Panc1 (cell line): ENCODE measurements at regions not wholly inside any gene's neighbourhood (a gene's known extent, or its start where the extent isn't known, plus 50 kb on each side); places are given as distances from the start of the nearest gene placed in this dataset.
"Not testable (repeated sequence)": the region's sequence is repeated elsewhere in the genome, so short reads cannot be mapped to it uniquely, and the experiment has no call there.

Source experiments
- ATAC-seq: fragments of 200-7000 bp; cut with Tn5 transposase; 2 replicates; pipeline ENCODE4 v1.9.1; 2020; ENCODE audit warnings: mild to moderate bottlenecking, moderate library complexity
- BruUV-seq: library from RNA; stranded (reverse); fragments of 400-500 nt; replicated peaks from 2 replicates; lab custom pipeline; 2021; lab: Mats Ljungman, UMichigan
- CTCF ChIA-PET: fragments of 300-600 bp; sonication (Branson Sonifier 250); formaldehyde crosslinking; loops from one replicate; lab custom pipeline; 2022; ENCODE audit warnings: antibody characterized with exemption; lab: Charles Lee
- POLR2A ChIA-PET: fragments of 300-600 bp; sonication (Branson Sonifier 250); formaldehyde crosslinking; loops from one replicate; lab custom pipeline; 2022; ENCODE audit warnings: antibody characterized with exemption; lab: Charles Lee
- DNase-seq: peaks from one replicate; pipeline ENCODE4 v3.0.0-alpha.2; 2010; ENCODE audit warnings: low read depth, low spot score
- H3K27ac ChIP-seq: 2 replicates; pipeline ENCODE4 v1.5.1; 2011; ENCODE audit warnings: mild to moderate bottlenecking, low read length, inconsistent platforms
- H3K27me3 ChIP-seq: fragments of 200-500 bp; sonication (Bioruptor generic); 2 replicates; pipeline ENCODE4 v1.6.0; 2014; ENCODE audit warnings: low read length, inconsistent platforms; ENCODE audit not compliant: control insufficient read depth, insufficient read depth
- H3K36me3 ChIP-seq: fragments of 200-500 bp; sonication (Bioruptor generic); 2 replicates; pipeline ENCODE4 v1.5.1; 2014; ENCODE audit warnings: inconsistent platforms, mild to moderate bottlenecking, low read length, moderate library complexity; ENCODE audit not compliant: control insufficient read depth, insufficient read depth
- H3K4me1 ChIP-seq: 2 replicates; pipeline ENCODE4 v1.5.1; 2011; ENCODE audit warnings: inconsistent platforms, mild to moderate bottlenecking, low read length, moderate library complexity; ENCODE audit not compliant: control insufficient read depth, insufficient read depth
- H3K4me3 ChIP-seq, 2 experiments: 2 replicates each; pipeline ENCODE4 v1.5.1; 2011 to 2012; ENCODE audit warnings: low read depth in 2 of 2, low read length in 2 of 2, mild to moderate bottlenecking in 2 of 2, inconsistent platforms in 1 of 2, moderate library complexity in 1 of 2
- H3K9me3 ChIP-seq: fragments of 200-500 bp; sonication (Bioruptor generic); 2 replicates; pipeline ENCODE4 v1.5.1; 2014; ENCODE audit warnings: low read depth, mild to moderate bottlenecking, inconsistent platforms, low read length, moderate library complexity; ENCODE audit not compliant: control insufficient read depth, insufficient read depth
- CTCF ChIP-seq: fragments of 450-650 bp; IDR thresholded peaks from 2 replicates; pipeline ENCODE4 v1.5.1; 2017; ENCODE audit warnings: mild to moderate bottlenecking
- SIN3A ChIP-seq: IDR thresholded peaks from 2 replicates; pipeline ENCODE4 v1.6.1; 2012; ENCODE audit warnings: low read depth, mild to moderate bottlenecking, low read length, moderate library complexity, borderline replicate concordance; ENCODE audit not compliant: insufficient read depth
- TCF7L2 ChIP-seq: IDR thresholded peaks from 2 replicates; pipeline ENCODE4 v1.6.1; 2011; ENCODE audit warnings: mild to moderate bottlenecking, low read depth, low read length, inconsistent platforms
- in situ Hi-C: cut with HindIII; loops from 2 replicates; pipeline ENCODE4 v1.10.0; 2016; ENCODE audit warnings: low sequenced_read_pairs, low pct_unique_long_range_greater_than_20kb
- intact Hi-C: fragments of 100-400 bp; cut with micrococcal nuclease; formaldehyde crosslinking; loops from one replicate; pipeline ENCODE4 v1.10.0; 2022; ENCODE audit not compliant: unreplicated experiment

- Histone ChIP-seq H3K4me1 (no peaks in the 10 kb centered on the region), H3K9me3 (no peaks in the 10 kb centered on the region), H3K36me3 (no peaks in the 10 kb centered on the region), H3K27ac (no peak overlapping the region), H3K4me3 (no peak overlapping the region), H3K27me3 (no peaks in the 10 kb centered on the region)
- ChIA-PET CTCF (no interaction called here), POLR2A (no interaction called here)
- TF ChIP-seq TCF7L2: no peak
- TF ChIP-seq SIN3A: no peak
- TF ChIP-seq CTCF: no peak
- no TSS peak for BruUV-seq
- intact Hi-C loops (no loop called here), in situ Hi-C loops (no loop called here)
- DNase-seq (no peak), ATAC-seq (no peak)
Observed at GRCh38 chr12:131290255-131290959, 336.7 kb downstream of the ADGRD1 start.

GRCh38 chr12:131293071-131294015 is 339.6 kb downstream of the ADGRD1 start:
- CTCF ChIA-PET, POLR2A ChIA-PET: not testable (repeated sequence)

GRCh38 chr12:131294716-131295115 is 341.0 kb downstream of the ADGRD1 start:
- H3K36me3 ChIP-seq, H3K27ac ChIP-seq, intact Hi-C loops, POLR2A ChIA-PET, CTCF ChIA-PET, in situ Hi-C loops, H3K9me3 ChIP-seq, BruUV-seq, DNase-seq, ATAC-seq, H3K4me1 ChIP-seq, H3K27me3 ChIP-seq, H3K4me3 ChIP-seq: not testable (repeated sequence)

More at GRCh38 chr12:131293071-131294015, 339.6 kb downstream of the ADGRD1 start:
- H3K36me3 ChIP-seq, H3K27ac ChIP-seq, in situ Hi-C loops, H3K9me3 ChIP-seq, intact Hi-C loops, H3K27me3 ChIP-seq, ATAC-seq, H3K4me1 ChIP-seq, DNase-seq, BruUV-seq, H3K4me3 ChIP-seq: not testable (repeated sequence)

GRCh38 chr12:131295117-131295516 is 341.4 kb downstream of the ADGRD1 start:
- H3K27ac ChIP-seq, H3K4me3 ChIP-seq, ATAC-seq, H3K4me1 ChIP-seq, H3K36me3 ChIP-seq, intact Hi-C loops, in situ Hi-C loops, H3K9me3 ChIP-seq, H3K27me3 ChIP-seq, CTCF ChIA-PET, BruUV-seq, DNase-seq, POLR2A ChIA-PET: not testable (repeated sequence)

- H3K27ac ChIP-seq, BruUV-seq, POLR2A ChIA-PET, H3K36me3 ChIP-seq, CTCF ChIA-PET, H3K4me3 ChIP-seq, H3K27me3 ChIP-seq, intact Hi-C loops, in situ Hi-C loops, H3K4me1 ChIP-seq, ATAC-seq, H3K9me3 ChIP-seq, DNase-seq: not testable (repeated sequence)
Observed at GRCh38 chr12:131295559-131295958, 341.9 kb downstream of the ADGRD1 start.

- ATAC-seq, H3K36me3 ChIP-seq, DNase-seq, H3K27me3 ChIP-seq, in situ Hi-C loops, H3K27ac ChIP-seq, H3K9me3 ChIP-seq, BruUV-seq, intact Hi-C loops, H3K4me1 ChIP-seq, POLR2A ChIA-PET, H3K4me3 ChIP-seq, CTCF ChIA-PET: not testable (repeated sequence)
Observed at GRCh38 chr12:131296136-131296535, 342.4 kb downstream of the ADGRD1 start.
